Psoas muscle (tissue), 7 donors: ENCODE measurements at regions not wholly inside any gene's neighbourhood (a gene's known extent, or its start where the extent isn't known, plus 50 kb on each side); places are given as distances from the start of the nearest gene placed in this dataset.
"Not testable (repeated sequence)": the region's sequence is repeated elsewhere in the genome, so short reads cannot be mapped to it uniquely, and the experiment has no call there.

ENCODE experiments used
- ATAC-seq, 4 donors: fragments of 200-7000 bp; cut with Tn5 transposase; one replicate each; pipeline ENCODE4 v1.9.1; 2020; ENCODE audit warnings: moderate library complexity in 3 of 4, mild to moderate bottlenecking in 2 of 4
- DNase-seq, 2 donors: peaks; one replicate each; pipeline ENCODE4 v3.0.0-alpha.2; 2020
- H3K27ac ChIP-seq: fragments of 200-600 bp; one replicate; pipeline ENCODE4 v1.8.0; 2022
- H3K27me3 ChIP-seq, 3 donors: fragments of 200-600 bp in 1 of 3; one replicate each; pipeline versions ENCODE4 v1.6.1 to v1.8.0; 2013 to 2022; ENCODE audit warnings: low read length in 2 of 3, mild to moderate bottlenecking in 2 of 3, moderate library complexity in 1 of 3; ENCODE audit not compliant: insufficient read depth in 3 of 3
- H3K36me3 ChIP-seq, 2 donors: fragments of 200-600 bp in 1 of 2; one replicate each; pipeline versions ENCODE4 v1.6.1 to v1.8.0; 2013 to 2022; ENCODE audit warnings: low read depth in 1 of 2, mild to moderate bottlenecking in 1 of 2, moderate library complexity in 1 of 2; ENCODE audit not compliant: insufficient read depth in 1 of 2
- H3K4me1 ChIP-seq: fragments of 200-600 bp; one replicate; pipeline ENCODE4 v1.8.0; 2022
- H3K4me3 ChIP-seq: fragments of 200-600 bp; one replicate; pipeline ENCODE4 v1.8.0; 2022; ENCODE audit warnings: mild to moderate bottlenecking
- H3K9me3 ChIP-seq: fragments of 200-600 bp; one replicate; pipeline ENCODE4 v1.8.0; 2022
- WGBS, 3 donors: extraction: QIAGEN DNeasy Blood & Tissue Kit; methylation state at CpG; one replicate each; pipeline versions ENCODE4 v1.1.6 to v1.1.7; 2013; 5-methylcytosine and 5-hydroxymethylcytosine counted together
- intact Hi-C, 2 donors: fragments of 100-400 bp; cut with DNase I; formaldehyde crosslinking; loops; one replicate each; pipeline versions ENCODE4 v1.11.0 to v1.14.2; 2022
- donor health status: healthy with polysubstance abuse.
- donor health status: DM: no; HTN: no; CAD: no; lungs with moderate emphysema.
- donor health status: Bipolar disorder and iron deficiency.
- donor health status: healthy.
- donor health status: DM: yes; HTN: yes; CAD: no.
- donor health status: DM: no; HTN: no; CAD: no.
- donor health status: DM: yes; HTN: yes; CAD: no.

- H3K4me3 ChIP-seq, DNase-seq, ATAC-seq, H3K27ac ChIP-seq, H3K27me3 ChIP-seq, intact Hi-C loops, H3K36me3 ChIP-seq, H3K4me1 ChIP-seq: not testable (repeated sequence)
- 11 to 23% (median 15%) methylated on average over 1 of the region's 1 CpG for WGBS, 3 donors
- H3K9me3 ChIP-seq = peaks cover 34% of the 10 kb centered on the region
Measured at GRCh38 chr21:9946057-9946456, 575.3 kb upstream of the TPTE start.

- H3K9me3 ChIP-seq = peaks cover 30% of the 10 kb centered on the region
- H3K4me3 ChIP-seq, H3K27ac ChIP-seq, ATAC-seq, H3K4me1 ChIP-seq, H3K36me3 ChIP-seq, intact Hi-C loops, H3K27me3 ChIP-seq: not testable (repeated sequence)
- peak in 1 of 2 donors; percentile 41 for DNase-seq
- WGBS, 3 donors = 47 to 50% (median 49%) methylated on average over 7 to 8 of the region's 8 CpGs
Measured at GRCh38 chr21:9949510-9950289, 571.7 kb upstream of the TPTE start.

- H3K27ac ChIP-seq, H3K4me1 ChIP-seq, ATAC-seq, intact Hi-C loops, H3K36me3 ChIP-seq, DNase-seq, H3K4me3 ChIP-seq, H3K27me3 ChIP-seq: not testable (repeated sequence)
- H3K9me3 ChIP-seq = peaks cover 24% of the 10 kb centered on the region
- WGBS, 3 donors = 15 to 27% (median 18%) methylated on average over 2 of the region's 2 CpGs
Measured at GRCh38 chr21:9950363-9950762, 571.0 kb upstream of the TPTE start.

- H3K9me3 ChIP-seq, H3K27me3 ChIP-seq, ATAC-seq, H3K4me1 ChIP-seq, H3K27ac ChIP-seq, H3K36me3 ChIP-seq, H3K4me3 ChIP-seq, DNase-seq, intact Hi-C loops: not testable (repeated sequence)
Measured at GRCh38 chr21:9958791-9959190, 562.6 kb upstream of the TPTE start.

- ATAC-seq, H3K36me3 ChIP-seq, H3K4me3 ChIP-seq, intact Hi-C loops, H3K27ac ChIP-seq, H3K9me3 ChIP-seq, H3K27me3 ChIP-seq, DNase-seq, H3K4me1 ChIP-seq: not testable (repeated sequence)
- 44 to 55% (median 51%) methylated on average over 3 of the region's 4 CpGs for WGBS, 3 donors
Measured at GRCh38 chr21:9959220-9959964, 562.0 kb upstream of the TPTE start.

- H3K27me3 ChIP-seq, H3K4me3 ChIP-seq, H3K9me3 ChIP-seq, intact Hi-C loops, DNase-seq, H3K27ac ChIP-seq, H3K4me1 ChIP-seq, H3K36me3 ChIP-seq, ATAC-seq: not testable (repeated sequence)
- 9 to 17% (median 10%) methylated on average over 1 of the region's 1 CpG for WGBS, 3 donors
Measured at GRCh38 chr21:9969399-9969798, 552.0 kb upstream of the TPTE start.

- WGBS, 3 donors = 0 to 13% (median 5%) methylated on average over 1 of the region's 1 CpG
- not testable (repeated sequence) for H3K27ac ChIP-seq
Measured at GRCh38 chr21:9972018-9972417, 549.4 kb upstream of the TPTE start.

GRCh38 chr21:9978371-9978770 lies 543.0 kb upstream of the TPTE start:
- DNase-seq, H3K36me3 ChIP-seq, intact Hi-C loops, H3K27ac ChIP-seq, H3K4me3 ChIP-seq, ATAC-seq, H3K27me3 ChIP-seq, H3K4me1 ChIP-seq, H3K9me3 ChIP-seq: not testable (repeated sequence)
- 44 to 60% (median 52%) methylated on average over 4 of the region's 4 CpGs for WGBS, 3 donors

More at GRCh38 chr21:9972018-9972417, 549.4 kb upstream of the TPTE start:
- H3K9me3 ChIP-seq, H3K36me3 ChIP-seq, H3K4me3 ChIP-seq, H3K4me1 ChIP-seq, DNase-seq, intact Hi-C loops, ATAC-seq, H3K27me3 ChIP-seq: not testable (repeated sequence)

GRCh38 chr21:9997507-9997906 lies 523.9 kb upstream of the TPTE start:
- H3K4me3 ChIP-seq, H3K9me3 ChIP-seq, H3K4me1 ChIP-seq, intact Hi-C loops, H3K27me3 ChIP-seq, DNase-seq, H3K36me3 ChIP-seq, ATAC-seq, H3K27ac ChIP-seq: not testable (repeated sequence)
- 18 to 37% (median 29%) methylated on average over 1 to 2 of the region's 2 CpGs for WGBS, 3 donors

GRCh38 chr21:10002762-10003313 lies 518.5 kb upstream of the TPTE start:
- H3K36me3 ChIP-seq, DNase-seq, intact Hi-C loops, H3K27ac ChIP-seq, H3K4me1 ChIP-seq, ATAC-seq, H3K27me3 ChIP-seq, H3K9me3 ChIP-seq, H3K4me3 ChIP-seq: not testable (repeated sequence)
- 47 to 54% (median 52%) methylated on average over 5 of the region's 6 CpGs for WGBS, 3 donors

GRCh38 chr21:10005791-10006190 lies 515.6 kb upstream of the TPTE start:
- intact Hi-C loops, DNase-seq, H3K36me3 ChIP-seq, H3K27me3 ChIP-seq, ATAC-seq, H3K4me3 ChIP-seq, H3K4me1 ChIP-seq, H3K9me3 ChIP-seq, H3K27ac ChIP-seq: not testable (repeated sequence)
- 48 to 55% (median 53%) methylated on average over 2 of the region's 2 CpGs for WGBS, 3 donors
